HEK293 (cell line): ENCODE measurements at regions not wholly inside any gene's neighbourhood (a gene's known extent, or its start where the extent isn't known, plus 50 kb on each side); places are given as distances from the start of the nearest gene placed in this dataset.

Source experiments
- CTCF ChIA-PET: fragments of 350-600 bp; formaldehyde crosslinking; extraction: SDS; loops from one replicate; lab custom pipeline; 2021; ENCODE audit warnings: antibody characterized with exemption; lab: Yijun Ruan, JAX
- POLR2A ChIA-PET: fragments of 300-600 bp; formaldehyde crosslinking; extraction: SDS; loops from one replicate; lab custom pipeline; 2020; ENCODE audit warnings: antibody characterized with exemption, inconsistent platforms; lab: Yijun Ruan, JAX
- H3K27ac ChIP-seq: fragments of 200-500 bp; sonication (Bioruptor generic); 2 replicates; pipeline ENCODE4 v1.5.1; 2014; ENCODE audit warnings: low read depth, low read length, control low read depth, inconsistent platforms; ENCODE audit errors: extremely low read depth
- H3K36me3 ChIP-seq, 2 experiments: fragments of 200-500 bp in 1 of 2; sonication (Bioruptor generic) in 1 of 2; 1 replicate in 1 of 2; 2 replicates in 1 of 2; pipeline ENCODE4 v1.5.1; 2014 to 2017; ENCODE audit warnings: inconsistent platforms in 2 of 2, low read length in 2 of 2; ENCODE audit not compliant: control insufficient read depth in 2 of 2, insufficient read depth in 1 of 2
- H3K4me1 ChIP-seq: fragments of 200-500 bp; sonication (Bioruptor generic); 2 replicates; pipeline ENCODE4 v1.5.1; 2014; ENCODE audit warnings: mild to moderate bottlenecking, low read length, inconsistent platforms; ENCODE audit not compliant: control insufficient read depth, insufficient read depth
- H3K4me3 ChIP-seq: 2 replicates; pipeline ENCODE4 v1.5.1; 2011; ENCODE audit warnings: low read depth, mild to moderate bottlenecking, control low read depth, low read length, moderate library complexity
- H3K9me3 ChIP-seq: fragments of 200-500 bp; sonication (Bioruptor generic); 2 replicates; pipeline ENCODE4 v1.5.1; 2014; ENCODE audit warnings: low read depth, low read length, inconsistent platforms; ENCODE audit not compliant: control insufficient read depth, insufficient read depth
- MZF1 ChIP-seq: fragments of 450-650 bp; formaldehyde crosslinking; IDR thresholded peaks from 2 replicates; pipeline ENCODE4 v1.5.1; 2017; ENCODE audit warnings: missing biosample characterization, missing genetic modification characterization, borderline replicate concordance
- PRDM1 ChIP-seq: fragments of 450-650 bp; formaldehyde crosslinking; IDR thresholded peaks from 2 replicates; pipeline ENCODE4; 2016; ENCODE audit warnings: missing biosample characterization, missing genetic modification characterization
- SALL2 ChIP-seq: fragments of 450-650 bp; formaldehyde crosslinking; IDR thresholded peaks from 2 replicates; pipeline ENCODE4 v1.5.0; 2017; ENCODE audit warnings: missing biosample characterization, mild to moderate bottlenecking, missing genetic modification characterization, borderline replicate concordance
- SP2 ChIP-seq: fragments of 450-650 bp; formaldehyde crosslinking; IDR thresholded peaks from 2 replicates; pipeline ENCODE4 v1.5.1; 2016; ENCODE audit warnings: missing biosample characterization, missing genetic modification characterization
- SP3 ChIP-seq: fragments of 450-650 bp; formaldehyde crosslinking; IDR thresholded peaks from 2 replicates; pipeline ENCODE4 v1.5.1; 2016; ENCODE audit warnings: missing biosample characterization, missing genetic modification characterization
- TCF7L2 ChIP-seq: IDR thresholded peaks from 2 replicates; pipeline ENCODE4 v1.6.1; 2011; ENCODE audit warnings: low read depth, mild to moderate bottlenecking, inconsistent platforms, low read length, moderate library complexity, borderline replicate concordance
- ZBTB7A ChIP-seq: fragments of 450-650 bp; formaldehyde crosslinking; IDR thresholded peaks from 2 replicates; pipeline ENCODE4 v1.5.1; 2016; ENCODE audit warnings: low read depth, missing biosample characterization, missing genetic modification characterization
- ZFHX2 ChIP-seq: fragments of 450-650 bp; formaldehyde crosslinking; conservative IDR thresholded peaks from 2 replicates; pipeline ENCODE4 v1.5.1; 2016; ENCODE audit warnings: missing biosample characterization, missing genetic modification characterization
- ZFP37 ChIP-seq: fragments of 450-650 bp; formaldehyde crosslinking; IDR thresholded peaks from 2 replicates; pipeline ENCODE4 v1.5.1; 2016; ENCODE audit warnings: missing biosample characterization, missing genetic modification characterization
- ZNF138 ChIP-seq: fragments of 450-650 bp; formaldehyde crosslinking; IDR thresholded peaks from 2 replicates; pipeline ENCODE4 v1.5.1; 2016; ENCODE audit warnings: missing biosample characterization, missing genetic modification characterization, borderline replicate concordance
- ZNF140 ChIP-seq: fragments of 450-650 bp; formaldehyde crosslinking; IDR thresholded peaks from 2 replicates; pipeline ENCODE4 v1.5.1; 2016; ENCODE audit warnings: missing biosample characterization, missing genetic modification characterization
- ZNF266 ChIP-seq: fragments of 450-650 bp; formaldehyde crosslinking; IDR thresholded peaks from 2 replicates; pipeline ENCODE4 v1.5.1; 2016; ENCODE audit warnings: missing biosample characterization, missing genetic modification characterization, low read depth
- ZNF600 ChIP-seq: fragments of 450-650 bp; formaldehyde crosslinking; IDR thresholded peaks from 2 replicates; pipeline ENCODE4 v1.5.1; 2016; ENCODE audit warnings: missing biosample characterization, missing genetic modification characterization
- ZNF664 ChIP-seq: fragments of 450-650 bp; formaldehyde crosslinking; IDR thresholded peaks from 2 replicates; pipeline ENCODE4 v1.5.1; 2016; ENCODE audit warnings: missing biosample characterization, missing genetic modification characterization
- ZNF670 ChIP-seq: fragments of 450-650 bp; formaldehyde crosslinking; IDR thresholded peaks from 2 replicates; pipeline ENCODE4 v1.5.1; 2016; ENCODE audit warnings: missing biosample characterization, missing genetic modification characterization, low read depth
- ZNF707 ChIP-seq: fragments of 450-650 bp; formaldehyde crosslinking; IDR thresholded peaks from 2 replicates; pipeline ENCODE4 v1.5.1; 2016; ENCODE audit warnings: missing biosample characterization, missing genetic modification characterization
- ZNF747 ChIP-seq: fragments of 450-650 bp; formaldehyde crosslinking; IDR thresholded peaks from 2 replicates; pipeline ENCODE4 v1.5.1; 2016; ENCODE audit warnings: missing biosample characterization, missing genetic modification characterization
- ZNF76 ChIP-seq: fragments of 450-650 bp; formaldehyde crosslinking; IDR thresholded peaks from 2 replicates; pipeline ENCODE4; 2016; ENCODE audit warnings: low read depth, missing biosample characterization, missing genetic modification characterization, borderline replicate concordance
- ZNF830 ChIP-seq: fragments of 450-650 bp; IDR thresholded peaks from 2 replicates; pipeline ENCODE4 v1.5.0; 2018; ENCODE audit warnings: missing biosample characterization, missing genetic modification characterization, low read depth, mild to moderate bottlenecking, moderate library complexity
- ZSCAN16 ChIP-seq: fragments of 450-650 bp; formaldehyde crosslinking; IDR thresholded peaks from 2 replicates; pipeline ENCODE4 v1.5.1; 2016; ENCODE audit warnings: missing biosample characterization, missing genetic modification characterization
- TF ChIP-seq, protein P1 (sequence below): fragments of 450-650 bp; formaldehyde crosslinking; IDR thresholded peaks from 2 replicates; pipeline ENCODE4 v1.5.1; 2016; ENCODE audit warnings: missing biosample characterization, missing genetic modification characterization
- TF ChIP-seq, protein P2 (sequence below): fragments of 450-650 bp; formaldehyde crosslinking; IDR thresholded peaks from 2 replicates; pipeline ENCODE4 v1.5.1; 2016; ENCODE audit warnings: missing biosample characterization, missing genetic modification characterization
- TF ChIP-seq, protein P3 (sequence below): IDR thresholded peaks from 2 replicates; pipeline ENCODE4 v1.6.1; 2011; ENCODE audit warnings: mild to moderate bottlenecking, low read depth, low read length, borderline replicate concordance
- TF ChIP-seq, protein P4 (sequence below): fragments of 450-650 bp; formaldehyde crosslinking; IDR thresholded peaks from 2 replicates; pipeline ENCODE4 v1.5.1; 2016; ENCODE audit warnings: missing biosample characterization, missing genetic modification characterization
- TF ChIP-seq, protein P5 (sequence below): fragments of 450-650 bp; formaldehyde crosslinking; IDR thresholded peaks from 2 replicates; pipeline ENCODE4 v1.5.1; 2016; ENCODE audit warnings: missing biosample characterization, missing genetic modification characterization

DNA sequence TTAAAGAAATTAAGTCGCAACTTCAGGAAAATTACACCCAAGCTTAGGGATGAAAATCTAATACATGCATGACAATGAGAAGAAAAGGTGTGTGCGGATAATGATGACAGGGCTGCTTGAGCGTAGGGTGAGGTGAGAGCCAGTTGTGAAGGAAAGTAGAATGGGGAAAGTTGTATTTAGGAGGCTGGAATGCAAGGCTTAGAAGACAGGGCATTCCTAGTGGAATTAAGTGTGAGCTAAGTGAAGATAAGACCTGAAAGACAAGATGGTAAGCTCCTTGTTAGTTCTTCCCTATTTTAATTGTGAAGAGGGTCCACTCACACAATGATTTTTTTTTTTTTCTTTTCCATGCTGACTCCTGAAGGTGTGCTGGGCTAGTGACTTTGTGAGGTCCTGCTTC is 519.5 kb upstream of the SALL1 start:
- ChIA-PET POLR2A (no interaction called here), CTCF (no interaction called here)
- TF ChIP-seq ZNF707 (tag by site-specific recombination) (no peak), SP3 (tag by site-specific recombination) (no peak), ZBTB7A (tag by site-specific recombination) (no peak), ZFHX2 (tag by site-specific recombination) (no peak), MZF1 (no peak), TCF7L2 (no peak), ZSCAN16 (tag by site-specific recombination) (no peak)
- TF ChIP-seq, protein P1, sequence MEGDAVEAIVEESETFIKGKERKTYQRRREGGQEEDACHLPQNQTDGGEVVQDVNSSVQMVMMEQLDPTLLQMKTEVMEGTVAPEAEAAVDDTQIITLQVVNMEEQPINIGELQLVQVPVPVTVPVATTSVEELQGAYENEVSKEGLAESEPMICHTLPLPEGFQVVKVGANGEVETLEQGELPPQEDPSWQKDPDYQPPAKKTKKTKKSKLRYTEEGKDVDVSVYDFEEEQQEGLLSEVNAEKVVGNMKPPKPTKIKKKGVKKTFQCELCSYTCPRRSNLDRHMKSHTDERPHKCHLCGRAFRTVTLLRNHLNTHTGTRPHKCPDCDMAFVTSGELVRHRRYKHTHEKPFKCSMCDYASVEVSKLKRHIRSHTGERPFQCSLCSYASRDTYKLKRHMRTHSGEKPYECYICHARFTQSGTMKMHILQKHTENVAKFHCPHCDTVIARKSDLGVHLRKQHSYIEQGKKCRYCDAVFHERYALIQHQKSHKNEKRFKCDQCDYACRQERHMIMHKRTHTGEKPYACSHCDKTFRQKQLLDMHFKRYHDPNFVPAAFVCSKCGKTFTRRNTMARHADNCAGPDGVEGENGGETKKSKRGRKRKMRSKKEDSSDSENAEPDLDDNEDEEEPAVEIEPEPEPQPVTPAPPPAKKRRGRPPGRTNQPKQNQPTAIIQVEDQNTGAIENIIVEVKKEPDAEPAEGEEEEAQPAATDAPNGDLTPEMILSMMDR (tag by site-specific recombination) = no peak
- H3K9me3 ChIP-seq = no peaks in the 10 kb centered on the region
- no peaks in the 10 kb centered on the region for H3K36me3 ChIP-seq
- no peaks in the 10 kb centered on the region for H3K4me1 ChIP-seq
- no peak overlapping the region for H3K27ac ChIP-seq
- no peak overlapping the region for H3K4me3 ChIP-seq

DNA sequence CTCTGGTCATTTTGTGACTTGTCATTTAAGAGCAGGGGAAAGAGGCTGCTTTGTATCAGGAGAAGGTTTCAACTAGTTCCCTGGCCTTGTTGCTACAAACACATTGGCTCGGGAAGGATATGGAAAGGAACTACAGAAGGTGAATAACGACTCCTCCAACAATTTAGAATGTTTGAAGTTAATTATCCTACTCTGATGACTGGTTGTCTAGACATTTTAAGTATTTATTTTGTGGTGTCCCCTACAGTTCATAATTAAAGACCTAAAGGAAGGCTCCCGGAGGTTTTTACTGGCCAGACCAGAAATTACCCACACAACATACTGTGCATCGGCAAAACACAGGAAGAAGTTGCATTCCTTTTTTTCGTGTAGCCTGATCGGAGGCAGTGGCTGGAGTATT is 515.8 kb upstream of the SALL1 start:
- H3K4me1 ChIP-seq = no peaks in the 10 kb centered on the region
- no peak overlapping the region for H3K27ac ChIP-seq
- CTCF ChIA-PET = interaction anchor here (0.6 kb wide), 1 partner anchor 10 kb away, joined by 3 read pairs; no protein-coding TSS in a partner anchor
- H3K36me3 ChIP-seq = no peaks in the 10 kb centered on the region
- POLR2A ChIA-PET = no interaction called here
- no peak overlapping the region for H3K4me3 ChIP-seq
- TF ChIP-seq ZNF266 (tag by site-specific recombination) (no peak), ZNF830 (tag by site-specific recombination) (no peak), ZNF670 (tag by site-specific recombination) (no peak), ZNF140 (tag by site-specific recombination) (no peak), ZNF664 (tag by site-specific recombination) (no peak), ZNF76 (tag by site-specific recombination) (no peak), PRDM1 (tag by site-specific recombination) (no peak), SP2 (tag by site-specific recombination) (no peak), ZFP37 (tag by site-specific recombination) (no peak), ZNF138 (tag by site-specific recombination) (no peak), ZNF600 (no peak), SALL2 (tag by site-specific recombination) (no peak), ZNF747 (tag by site-specific recombination) (no peak)
- TF ChIP-seq, protein P2, sequence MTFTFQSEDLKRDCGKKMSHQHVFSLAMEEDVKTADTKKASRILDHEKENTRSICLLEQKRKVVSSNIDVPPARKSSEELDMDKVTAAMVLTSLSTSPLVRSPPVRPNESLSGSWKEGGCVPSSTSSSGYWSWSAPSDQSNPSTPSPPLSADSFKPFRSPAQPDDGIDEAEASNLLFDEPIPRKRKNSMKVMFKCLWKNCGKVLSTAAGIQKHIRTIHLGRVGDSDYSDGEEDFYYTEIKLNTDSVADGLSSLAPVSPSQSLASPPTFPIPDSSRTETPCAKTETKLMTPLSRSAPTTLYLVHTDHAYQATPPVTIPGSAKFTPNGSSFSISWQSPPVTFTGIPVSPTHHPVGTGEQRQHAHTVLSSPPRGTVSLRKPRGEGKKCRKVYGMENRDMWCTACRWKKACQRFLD (tag by site-specific recombination) = no peak
- TF ChIP-seq, protein P3, sequence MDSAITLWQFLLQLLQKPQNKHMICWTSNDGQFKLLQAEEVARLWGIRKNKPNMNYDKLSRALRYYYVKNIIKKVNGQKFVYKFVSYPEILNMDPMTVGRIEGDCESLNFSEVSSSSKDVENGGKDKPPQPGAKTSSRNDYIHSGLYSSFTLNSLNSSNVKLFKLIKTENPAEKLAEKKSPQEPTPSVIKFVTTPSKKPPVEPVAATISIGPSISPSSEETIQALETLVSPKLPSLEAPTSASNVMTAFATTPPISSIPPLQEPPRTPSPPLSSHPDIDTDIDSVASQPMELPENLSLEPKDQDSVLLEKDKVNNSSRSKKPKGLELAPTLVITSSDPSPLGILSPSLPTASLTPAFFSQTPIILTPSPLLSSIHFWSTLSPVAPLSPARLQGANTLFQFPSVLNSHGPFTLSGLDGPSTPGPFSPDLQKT = no peak
- TF ChIP-seq, protein P4, sequence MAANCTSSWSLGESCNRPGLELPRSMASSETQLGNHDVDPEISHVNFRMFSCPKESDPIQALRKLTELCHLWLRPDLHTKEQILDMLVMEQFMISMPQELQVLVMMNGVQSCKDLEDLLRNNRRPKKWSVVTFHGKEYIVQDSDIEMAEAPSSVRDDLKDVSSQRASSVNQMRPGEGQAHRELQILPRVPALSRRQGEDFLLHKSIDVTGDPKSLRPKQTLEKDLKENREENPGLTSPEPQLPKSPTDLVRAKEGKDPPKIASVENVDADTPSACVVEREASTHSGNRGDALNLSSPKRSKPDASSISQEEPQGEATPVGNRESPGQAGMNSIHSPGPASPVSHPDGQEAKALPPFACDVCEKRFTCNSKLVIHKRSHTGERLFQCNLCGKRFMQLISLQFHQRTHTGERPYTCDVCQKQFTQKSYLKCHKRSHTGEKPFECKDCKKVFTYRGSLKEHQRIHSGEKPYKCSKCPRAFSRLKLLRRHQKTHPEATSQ (tag by site-specific recombination) = no peak
- TF ChIP-seq, protein P5, sequence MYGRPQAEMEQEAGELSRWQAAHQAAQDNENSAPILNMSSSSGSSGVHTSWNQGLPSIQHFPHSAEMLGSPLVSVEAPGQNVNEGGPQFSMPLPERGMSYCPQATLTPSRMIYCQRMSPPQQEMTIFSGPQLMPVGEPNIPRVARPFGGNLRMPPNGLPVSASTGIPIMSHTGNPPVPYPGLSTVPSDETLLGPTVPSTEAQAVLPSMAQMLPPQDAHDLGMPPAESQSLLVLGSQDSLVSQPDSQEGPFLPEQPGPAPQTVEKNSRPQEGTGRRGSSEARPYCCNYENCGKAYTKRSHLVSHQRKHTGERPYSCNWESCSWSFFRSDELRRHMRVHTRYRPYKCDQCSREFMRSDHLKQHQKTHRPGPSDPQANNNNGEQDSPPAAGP = no peak
- H3K9me3 ChIP-seq = no peaks in the 10 kb centered on the region
